ENCODE measurements at regions not wholly inside any gene's neighbourhood (a gene's known extent, or its start where the extent isn't known, plus 50 kb on each side); places are given as distances from the start of the nearest gene placed in this dataset.

GRCh38 chr18:67726882-67727281 lies 210.4 kb upstream of the DSEL start:
- DNase-seq: no peak
- H3K27ac Mint-ChIP-seq (ENCODE audit: unreplicated experiment): no peak overlapping the region
- peaks cover 8% of the 10 kb centered on the region for H3K4me1 Mint-ChIP-seq (ENCODE audit: low read depth, unreplicated experiment)
- H3K4me3 Mint-ChIP-seq (ENCODE audit: unreplicated experiment): no peak overlapping the region
- TF ChIP-seq CTCF (IDR thresholded peaks at IDR 0.05; ENCODE audit: partially characterized antibody, unreplicated experiment): no peak
- peaks cover 9% of the 10 kb centered on the region for H3K27me3 Mint-ChIP-seq (ENCODE audit: unreplicated experiment)
- peaks cover 5% of the 10 kb centered on the region for H3K36me3 Mint-ChIP-seq (ENCODE audit: unreplicated experiment)
- H3K9me3 Mint-ChIP-seq (ENCODE audit: unreplicated experiment): peaks cover 3% of the 10 kb centered on the region

- no peaks in the 10 kb centered on the region for H3K9me3 Mint-ChIP-seq (ENCODE audit: unreplicated experiment)
- no peak overlapping the region for H3K27ac Mint-ChIP-seq (ENCODE audit: unreplicated experiment)
- H3K36me3 Mint-ChIP-seq (ENCODE audit: unreplicated experiment): no peaks in the 10 kb centered on the region
- no peak overlapping the region for H3K4me3 Mint-ChIP-seq (ENCODE audit: unreplicated experiment)
- no peak for TF ChIP-seq CTCF (IDR thresholded peaks at IDR 0.05; ENCODE audit: partially characterized antibody, unreplicated experiment)
- no peaks in the 10 kb centered on the region for H3K27me3 Mint-ChIP-seq (ENCODE audit: unreplicated experiment)
- peaks cover 4% of the 10 kb centered on the region for H3K4me1 Mint-ChIP-seq (ENCODE audit: low read depth, unreplicated experiment)
- no peak for DNase-seq
Measured at GRCh38 chr18:67717800-67718199, 201.3 kb upstream of the DSEL start.

- Mint-ChIP-seq H3K36me3 (ENCODE audit: unreplicated experiment) (no peaks in the 10 kb centered on the region), H3K9me3 (ENCODE audit: unreplicated experiment) (no peaks in the 10 kb centered on the region), H3K27ac (ENCODE audit: unreplicated experiment) (no peak overlapping the region), H3K27me3 (ENCODE audit: unreplicated experiment) (no peaks in the 10 kb centered on the region), H3K4me3 (ENCODE audit: unreplicated experiment) (no peak overlapping the region), H3K4me1 (ENCODE audit: low read depth, unreplicated experiment) (peaks cover 4% of the 10 kb centered on the region)
- DNase-seq: no peak
- TF ChIP-seq CTCF (IDR thresholded peaks at IDR 0.05; ENCODE audit: partially characterized antibody, unreplicated experiment): no peak
Measured at GRCh38 chr18:67715567-67715966, 199.0 kb upstream of the DSEL start.

GRCh38 chr18:67710639-67711038 lies 194.1 kb upstream of the DSEL start:
- H3K27ac Mint-ChIP-seq (ENCODE audit: unreplicated experiment): no peak overlapping the region
- peaks cover 4% of the 10 kb centered on the region for H3K36me3 Mint-ChIP-seq (ENCODE audit: unreplicated experiment)
- peaks cover 6% of the 10 kb centered on the region for H3K4me1 Mint-ChIP-seq (ENCODE audit: low read depth, unreplicated experiment)
- H3K9me3 Mint-ChIP-seq (ENCODE audit: unreplicated experiment): peaks cover 1% of the 10 kb centered on the region
- no peak for DNase-seq
- no peak overlapping the region for H3K4me3 Mint-ChIP-seq (ENCODE audit: unreplicated experiment)
- no peak for TF ChIP-seq CTCF (IDR thresholded peaks at IDR 0.05; ENCODE audit: partially characterized antibody, unreplicated experiment)
- no peaks in the 10 kb centered on the region for H3K27me3 Mint-ChIP-seq (ENCODE audit: unreplicated experiment)

- TF ChIP-seq CTCF (IDR thresholded peaks at IDR 0.05; ENCODE audit: partially characterized antibody, unreplicated experiment): no peak
Measured at GRCh38 chr18:67705748-67706147, 189.2 kb upstream of the DSEL start.

More at GRCh38 chr18:67705748-67706147, 189.2 kb upstream of the DSEL start:
- no peaks in the 10 kb centered on the region for H3K27me3 Mint-ChIP-seq (ENCODE audit: unreplicated experiment)
- no peak overlapping the region for H3K4me3 Mint-ChIP-seq (ENCODE audit: unreplicated experiment)
- H3K9me3 Mint-ChIP-seq (ENCODE audit: unreplicated experiment): peaks cover 1% of the 10 kb centered on the region
- H3K27ac Mint-ChIP-seq (ENCODE audit: unreplicated experiment): no peak overlapping the region
- H3K36me3 Mint-ChIP-seq (ENCODE audit: unreplicated experiment): peaks cover 9% of the 10 kb centered on the region
- H3K4me1 Mint-ChIP-seq (ENCODE audit: low read depth, unreplicated experiment): peaks cover 2% of the 10 kb centered on the region
- no peak for DNase-seq

All from glutamatergic neuron (in vitro differentiated cells).